Kidney epithelial cell (primary cell): ENCODE measurements at regions not wholly inside any gene's neighbourhood (a gene's known extent, or its start where the extent isn't known, plus 50 kb on each side); places are given as distances from the start of the nearest gene placed in this dataset.

Source experiments
- DNase-seq: peaks from one replicate; pipeline ENCODE4 v3.0.0-alpha.2; 2010; ENCODE audit warnings: low read depth
- H3K27me3 ChIP-seq: 2 replicates; pipeline ENCODE4 v1.6.0; 2011; ENCODE audit warnings: low read length; ENCODE audit not compliant: control insufficient read depth, insufficient read depth
- H3K36me3 ChIP-seq: 2 replicates; pipeline ENCODE4 v1.5.1; 2011; ENCODE audit warnings: low read length; ENCODE audit not compliant: control insufficient read depth, insufficient read depth
- H3K4me3 ChIP-seq: 2 replicates; pipeline ENCODE4 v1.5.1; 2011; ENCODE audit warnings: low read depth, mild to moderate bottlenecking, control low read depth, low read length
- TF ChIP-seq, protein P1 (sequence below): IDR thresholded peaks from 2 replicates; pipeline ENCODE4 v1.5.1; 2011; ENCODE audit warnings: mild to moderate bottlenecking, moderate library complexity, low read length, control low read depth, inconsistent platforms; ENCODE audit not compliant: insufficient read depth, poor library complexity, severe bottlenecking

GRCh38 chr10:24152270-24152669 is 56.7 kb upstream of the KIAA1217 start:
- DNase-seq: no peak
- TF ChIP-seq, protein P1, sequence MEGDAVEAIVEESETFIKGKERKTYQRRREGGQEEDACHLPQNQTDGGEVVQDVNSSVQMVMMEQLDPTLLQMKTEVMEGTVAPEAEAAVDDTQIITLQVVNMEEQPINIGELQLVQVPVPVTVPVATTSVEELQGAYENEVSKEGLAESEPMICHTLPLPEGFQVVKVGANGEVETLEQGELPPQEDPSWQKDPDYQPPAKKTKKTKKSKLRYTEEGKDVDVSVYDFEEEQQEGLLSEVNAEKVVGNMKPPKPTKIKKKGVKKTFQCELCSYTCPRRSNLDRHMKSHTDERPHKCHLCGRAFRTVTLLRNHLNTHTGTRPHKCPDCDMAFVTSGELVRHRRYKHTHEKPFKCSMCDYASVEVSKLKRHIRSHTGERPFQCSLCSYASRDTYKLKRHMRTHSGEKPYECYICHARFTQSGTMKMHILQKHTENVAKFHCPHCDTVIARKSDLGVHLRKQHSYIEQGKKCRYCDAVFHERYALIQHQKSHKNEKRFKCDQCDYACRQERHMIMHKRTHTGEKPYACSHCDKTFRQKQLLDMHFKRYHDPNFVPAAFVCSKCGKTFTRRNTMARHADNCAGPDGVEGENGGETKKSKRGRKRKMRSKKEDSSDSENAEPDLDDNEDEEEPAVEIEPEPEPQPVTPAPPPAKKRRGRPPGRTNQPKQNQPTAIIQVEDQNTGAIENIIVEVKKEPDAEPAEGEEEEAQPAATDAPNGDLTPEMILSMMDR: no peak
- no peaks in the 10 kb centered on the region for H3K36me3 ChIP-seq
- no peaks in the 10 kb centered on the region for H3K27me3 ChIP-seq
- no peak overlapping the region for H3K4me3 ChIP-seq

GRCh38 chr10:24153031-24153430 is 55.9 kb upstream of the KIAA1217 start:
- H3K36me3 ChIP-seq: no peaks in the 10 kb centered on the region
- H3K4me3 ChIP-seq: no peak overlapping the region
- no peaks in the 10 kb centered on the region for H3K27me3 ChIP-seq
- TF ChIP-seq, protein P1: no peak
- no peak for DNase-seq

- no peak overlapping the region for H3K4me3 ChIP-seq
- no peaks in the 10 kb centered on the region for H3K27me3 ChIP-seq
- TF ChIP-seq, protein P1: no peak
- DNase-seq: no peak
- H3K36me3 ChIP-seq: no peaks in the 10 kb centered on the region
Measured at GRCh38 chr10:24153537-24153936, 55.4 kb upstream of the KIAA1217 start.

DNA sequence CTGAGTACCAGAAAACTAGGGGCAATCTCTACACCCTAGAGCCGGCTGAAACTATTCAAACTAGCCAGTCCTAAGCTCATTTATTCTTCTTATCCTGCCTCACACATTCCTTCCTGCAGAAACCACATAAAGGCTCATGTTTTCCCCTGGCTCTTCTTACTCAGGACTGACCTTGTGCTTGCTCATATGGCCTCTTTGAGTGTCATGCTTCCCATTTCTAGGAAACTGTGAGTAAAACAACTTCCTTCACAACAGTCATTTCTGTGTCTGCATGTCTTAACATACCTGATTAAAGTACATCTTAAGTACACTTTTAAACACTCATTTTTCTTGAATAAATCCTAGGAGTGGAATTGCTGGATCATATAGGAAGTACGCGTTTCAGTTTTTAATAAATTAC is 52.3 kb upstream of the KIAA1217 start:
- no peaks in the 10 kb centered on the region for H3K36me3 ChIP-seq
- TF ChIP-seq, protein P1: no peak
- H3K4me3 ChIP-seq: no peak overlapping the region
- no peaks in the 10 kb centered on the region for H3K27me3 ChIP-seq
- DNase-seq: peak; percentile 14

DNA sequence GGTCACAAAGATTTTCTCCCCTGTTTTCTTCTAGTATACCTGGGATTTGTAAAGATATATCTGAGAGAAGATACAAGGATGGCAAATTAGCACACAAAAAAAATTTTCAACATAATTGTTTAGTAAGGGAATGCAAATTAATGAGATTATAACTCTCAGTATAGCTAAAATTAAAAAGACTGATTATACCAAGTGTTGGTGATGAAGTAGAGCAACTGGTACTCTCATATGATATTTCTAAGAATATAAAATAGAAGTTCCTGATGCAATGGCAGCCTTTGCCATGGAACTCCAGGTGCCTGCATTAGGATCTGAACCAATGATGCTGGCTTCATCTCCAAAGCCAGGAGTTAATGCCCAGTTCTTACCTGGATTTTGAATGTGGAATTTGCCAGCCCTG is 51.4 kb upstream of the KIAA1217 start:
- TF ChIP-seq, protein P1: no peak

More for the DNA sequence above, 51.4 kb upstream of the KIAA1217 start:
- no peak for DNase-seq
- no peaks in the 10 kb centered on the region for H3K27me3 ChIP-seq
- no peaks in the 10 kb centered on the region for H3K36me3 ChIP-seq
- no peak overlapping the region for H3K4me3 ChIP-seq
